ENCODE measurements at regions not wholly inside any gene's neighbourhood (a gene's known extent, or its start where the extent isn't known, plus 50 kb on each side); places are given as distances from the start of the nearest gene placed in this dataset.
"Not testable (repeated sequence)": the region's sequence is repeated elsewhere in the genome, so short reads cannot be mapped to it uniquely, and the experiment has no call there.

GRCh38 chr11:80929031-80929805 is 1488.4 kb upstream of the TENM4 start:
- no peak for DNase-seq

GRCh38 chr11:80925321-80925720 is 1484.5 kb upstream of the TENM4 start:
- DNase-seq = no peak

- DNase-seq = not testable (repeated sequence)
Measured at GRCh38 chr11:80921310-80921709, 1480.5 kb upstream of the TENM4 start.

- no peak for DNase-seq
Measured at GRCh38 chr11:80916173-80916798, 1475.5 kb upstream of the TENM4 start.

GRCh38 chr11:80914311-80914710 is 1473.5 kb upstream of the TENM4 start:
- no peak for DNase-seq

GRCh38 chr11:80911666-80912065 is 1470.8 kb upstream of the TENM4 start:
- DNase-seq = no peak

GRCh38 chr11:80900265-80900664 is 1459.4 kb upstream of the TENM4 start:
- no peak for DNase-seq

- no peak for DNase-seq
Measured at GRCh38 chr11:80899381-80899780, 1458.6 kb upstream of the TENM4 start.

GRCh38 chr11:80898910-80899309 is 1458.1 kb upstream of the TENM4 start:
- no peak for DNase-seq

- no peak for DNase-seq
Measured at GRCh38 chr11:80886684-80887083, 1445.9 kb upstream of the TENM4 start.

GRCh38 chr11:80873310-80873999 is 1432.6 kb upstream of the TENM4 start:
- no peak for DNase-seq

- no peak for DNase-seq
Measured at GRCh38 chr11:80872116-80872728, 1431.4 kb upstream of the TENM4 start.

- no peak for DNase-seq
Measured at GRCh38 chr11:80868831-80869230, 1428.0 kb upstream of the TENM4 start.

GRCh38 chr11:80862011-80862410 is 1421.2 kb upstream of the TENM4 start:
- peak; percentile 6 for DNase-seq

GRCh38 chr11:80861193-80861592 is 1420.4 kb upstream of the TENM4 start:
- DNase-seq = no peak

- DNase-seq = no peak
Measured at GRCh38 chr11:80860632-80861031, 1419.8 kb upstream of the TENM4 start.

GRCh38 chr11:80856066-80856465 is 1415.2 kb upstream of the TENM4 start:
- no peak for DNase-seq

GRCh38 chr11:80855426-80855825 is 1414.6 kb upstream of the TENM4 start:
- DNase-seq = no peak

GRCh38 chr11:80849253-80849652 is 1408.4 kb upstream of the TENM4 start:
- DNase-seq = no peak

- DNase-seq = no peak
Measured at GRCh38 chr11:80846979-80847378, 1406.1 kb upstream of the TENM4 start.

- no peak for DNase-seq
Measured at GRCh38 chr11:80846442-80846841, 1405.6 kb upstream of the TENM4 start.

- no peak for DNase-seq
Measured at GRCh38 chr11:80844110-80844819, 1403.4 kb upstream of the TENM4 start.

Measured in tongue (tissue), 1 donor.